ENCODE measurements at regions not wholly inside any gene's neighbourhood (a gene's known extent, or its start where the extent isn't known, plus 50 kb on each side); places are given as distances from the start of the nearest gene placed in this dataset.

DNA sequence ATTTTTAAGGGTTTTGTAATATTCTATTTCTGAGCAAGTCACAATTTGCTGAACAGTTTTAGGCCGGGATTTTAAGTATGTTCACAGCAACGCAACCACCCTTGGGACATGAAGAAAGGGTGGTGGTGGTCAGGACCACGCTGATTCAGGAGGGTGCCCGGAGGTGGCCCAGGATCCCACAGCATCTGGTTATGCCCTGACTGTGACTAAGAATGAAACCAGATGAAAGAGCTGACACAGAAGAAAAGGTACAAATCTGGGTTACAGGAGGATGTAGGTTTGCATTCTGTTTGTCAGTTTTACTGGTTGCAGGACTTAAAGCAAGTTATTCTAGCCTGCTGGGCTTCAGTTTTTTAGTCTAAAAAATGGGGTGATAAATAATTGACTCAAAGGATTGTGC, 279.7 kb downstream of the CCSER2 start:
- Histone ChIP-seq H3K27me3 (no peaks in the 10 kb centered on the region), H3K9me3 (no peaks in the 10 kb centered on the region), H3K27ac (no peak overlapping the region), H3K4me3 (no peak overlapping the region), H3K4me1 (no peaks in the 10 kb centered on the region), H3K36me3 (no peaks in the 10 kb centered on the region)
- intact Hi-C loops (cut with DNase I; ENCODE audit: low total_unique reads): no loop called here
- TF ChIP-seq, protein P1, sequence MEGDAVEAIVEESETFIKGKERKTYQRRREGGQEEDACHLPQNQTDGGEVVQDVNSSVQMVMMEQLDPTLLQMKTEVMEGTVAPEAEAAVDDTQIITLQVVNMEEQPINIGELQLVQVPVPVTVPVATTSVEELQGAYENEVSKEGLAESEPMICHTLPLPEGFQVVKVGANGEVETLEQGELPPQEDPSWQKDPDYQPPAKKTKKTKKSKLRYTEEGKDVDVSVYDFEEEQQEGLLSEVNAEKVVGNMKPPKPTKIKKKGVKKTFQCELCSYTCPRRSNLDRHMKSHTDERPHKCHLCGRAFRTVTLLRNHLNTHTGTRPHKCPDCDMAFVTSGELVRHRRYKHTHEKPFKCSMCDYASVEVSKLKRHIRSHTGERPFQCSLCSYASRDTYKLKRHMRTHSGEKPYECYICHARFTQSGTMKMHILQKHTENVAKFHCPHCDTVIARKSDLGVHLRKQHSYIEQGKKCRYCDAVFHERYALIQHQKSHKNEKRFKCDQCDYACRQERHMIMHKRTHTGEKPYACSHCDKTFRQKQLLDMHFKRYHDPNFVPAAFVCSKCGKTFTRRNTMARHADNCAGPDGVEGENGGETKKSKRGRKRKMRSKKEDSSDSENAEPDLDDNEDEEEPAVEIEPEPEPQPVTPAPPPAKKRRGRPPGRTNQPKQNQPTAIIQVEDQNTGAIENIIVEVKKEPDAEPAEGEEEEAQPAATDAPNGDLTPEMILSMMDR (IDR thresholded peaks at IDR 0.05 in 4 of 5, conservative IDR thresholded peaks at IDR 0.05 in 1 of 5): no peak
- TF ChIP-seq POLR2A (IDR thresholded peaks at IDR 0.05): no peak
- no peak for ATAC-seq
- in situ Hi-C loops (cut with MboI; ENCODE audit: low sequenced_read_pairs in 4 of 4): no loop called here
- no peak for DNase-seq

DNA sequence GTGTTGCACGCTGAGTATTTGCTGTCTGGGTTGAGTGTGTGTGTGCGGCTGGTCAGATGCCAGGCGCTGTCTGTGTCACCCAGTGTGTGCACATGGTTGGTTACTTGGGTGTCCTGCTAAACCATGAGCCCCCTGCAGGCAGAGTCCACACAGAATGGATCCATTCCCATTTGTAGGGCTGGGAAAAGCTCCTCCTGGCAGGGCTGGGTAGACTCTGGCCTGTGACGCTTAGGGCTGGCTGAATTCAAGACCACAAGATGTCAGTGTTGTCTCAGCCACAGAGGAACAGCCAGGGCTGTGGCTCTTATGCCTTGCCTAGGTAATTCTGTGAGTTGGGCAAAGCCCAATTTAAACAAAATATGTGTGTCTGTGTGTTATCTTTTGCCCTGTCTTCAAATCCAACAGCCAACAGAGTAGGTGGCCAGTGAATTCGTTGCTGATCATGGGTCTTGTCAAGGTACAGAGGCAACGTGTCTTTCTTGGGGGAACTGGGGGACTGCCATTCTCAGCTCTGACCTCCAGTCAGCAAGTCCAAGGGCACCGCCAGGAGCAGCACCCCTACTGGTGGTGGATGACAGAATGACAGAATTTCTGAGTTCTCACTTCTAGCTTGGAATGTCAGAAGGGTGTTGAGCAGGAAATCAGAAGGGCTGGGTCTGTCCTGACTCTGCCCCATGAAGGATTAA, 285.1 kb downstream of the CCSER2 start:
- no peaks in the 10 kb centered on the region for H3K9me3 ChIP-seq
- TF ChIP-seq POLR2A (IDR thresholded peaks at IDR 0.05): no peak
- TF ChIP-seq, protein P1 (IDR thresholded peaks at IDR 0.05 in 4 of 5, conservative IDR thresholded peaks at IDR 0.05 in 1 of 5): no peak
- H3K4me3 ChIP-seq: no peak overlapping the region
- intact Hi-C loops (cut with DNase I; ENCODE audit: low total_unique reads) (no loop called here), in situ Hi-C loops (cut with MboI; ENCODE audit: low sequenced_read_pairs in 4 of 4) (no loop called here)
- H3K4me1 ChIP-seq: no peaks in the 10 kb centered on the region
- DNase-seq (no peak), ATAC-seq (no peak)
- H3K27ac ChIP-seq: no peak overlapping the region
- no peaks in the 10 kb centered on the region for H3K27me3 ChIP-seq
- no peaks in the 10 kb centered on the region for H3K36me3 ChIP-seq

DNA sequence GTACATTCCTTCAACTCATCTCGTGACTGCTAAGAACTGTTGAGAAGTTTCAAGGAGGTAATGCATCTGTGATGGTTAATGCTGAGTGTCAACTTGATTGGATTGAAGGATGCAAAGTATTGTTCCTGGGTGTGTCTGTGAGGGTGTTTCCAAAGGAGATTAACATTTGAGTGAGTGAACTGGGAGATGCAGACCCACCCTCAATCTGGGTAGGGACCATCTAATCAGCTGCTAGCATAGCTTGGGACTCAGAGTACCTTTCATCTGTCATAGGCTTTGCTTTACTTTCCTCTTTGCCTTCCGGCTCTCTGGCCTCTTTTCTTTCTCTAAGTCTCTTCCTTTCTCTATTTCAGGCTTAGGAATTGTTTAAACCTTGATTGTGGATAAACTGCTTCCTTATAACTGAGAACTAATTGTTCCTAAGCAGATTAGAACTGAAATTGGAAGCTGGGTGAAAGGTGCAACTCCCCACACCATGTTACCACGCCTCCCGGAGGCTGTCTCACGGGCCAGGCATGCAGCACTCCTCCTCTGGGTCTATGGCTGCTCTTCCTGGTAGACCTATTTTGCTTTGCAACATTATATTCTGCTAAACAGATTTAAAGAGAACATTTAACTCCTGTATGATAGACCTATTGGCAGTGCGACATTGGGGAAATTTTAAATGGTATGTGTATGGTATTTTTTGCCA, 298.2 kb downstream of the CCSER2 start:
- intact Hi-C loops (cut with DNase I; ENCODE audit: low total_unique reads): no loop called here
- in situ Hi-C loops (cut with MboI; ENCODE audit: low sequenced_read_pairs in 4 of 4): no loop called here

DNA sequence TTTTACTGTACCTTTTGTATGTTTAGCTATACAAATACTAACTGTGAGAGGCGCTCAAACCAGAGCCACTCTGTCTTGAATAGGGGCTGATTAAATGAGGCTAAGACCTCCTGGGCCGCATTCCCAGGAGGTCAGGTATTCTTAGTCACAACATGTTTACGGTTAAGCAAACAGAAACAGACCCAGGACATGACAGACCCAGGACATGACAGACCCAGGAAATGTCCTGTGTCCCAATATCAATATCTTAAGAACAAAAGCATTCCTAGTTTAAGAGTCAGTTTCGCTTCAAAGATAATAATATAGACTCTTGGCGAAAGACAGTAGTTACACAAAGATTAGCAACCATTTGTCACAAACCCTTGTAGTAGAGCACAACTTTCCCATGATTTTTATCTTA, 304.5 kb downstream of the CCSER2 start:
- H3K4me1 ChIP-seq: no peaks in the 10 kb centered on the region
- H3K36me3 ChIP-seq: no peaks in the 10 kb centered on the region
- no peak overlapping the region for H3K4me3 ChIP-seq
- intact Hi-C loops (cut with DNase I; ENCODE audit: low total_unique reads): no loop called here
- in situ Hi-C loops (cut with MboI; ENCODE audit: low sequenced_read_pairs in 4 of 4): no loop called here
- H3K27me3 ChIP-seq: no peaks in the 10 kb centered on the region
- ATAC-seq (no peak), DNase-seq (no peak)
- H3K27ac ChIP-seq: no peak overlapping the region
- no peak for TF ChIP-seq POLR2A (IDR thresholded peaks at IDR 0.05)
- TF ChIP-seq, protein P1 (IDR thresholded peaks at IDR 0.05 in 4 of 5, conservative IDR thresholded peaks at IDR 0.05 in 1 of 5): no peak
- H3K9me3 ChIP-seq: no peaks in the 10 kb centered on the region

More for the DNA sequence above, 298.2 kb downstream of the CCSER2 start:
- H3K27ac ChIP-seq: no peak overlapping the region
- no peak for TF ChIP-seq POLR2A (IDR thresholded peaks at IDR 0.05)
- TF ChIP-seq, protein P1 (IDR thresholded peaks at IDR 0.05 in 4 of 5, conservative IDR thresholded peaks at IDR 0.05 in 1 of 5): no peak
- H3K4me3 ChIP-seq: no peak overlapping the region
- DNase-seq: no peak
- no peaks in the 10 kb centered on the region for H3K4me1 ChIP-seq
- no peak for ATAC-seq
- no peaks in the 10 kb centered on the region for H3K27me3 ChIP-seq
- H3K36me3 ChIP-seq: no peaks in the 10 kb centered on the region
- H3K9me3 ChIP-seq: no peaks in the 10 kb centered on the region
